Mucosa of descending colon (tissue), 3 donors: ENCODE measurements at regions not wholly inside any gene's neighbourhood (a gene's known extent, or its start where the extent isn't known, plus 50 kb on each side); places are given as distances from the start of the nearest gene placed in this dataset.
"Not testable (repeated sequence)": the region's sequence is repeated elsewhere in the genome, so short reads cannot be mapped to it uniquely, and the experiment has no call there.

ENCODE experiments used
- ATAC-seq: fragments of 200-7000 bp; cut with Tn5 transposase; one replicate; pipeline ENCODE4 v1.9.1; 2020; ENCODE audit warnings: mild to moderate bottlenecking, moderate library complexity
- DNase-seq, 3 donors: peaks; one replicate each; pipeline ENCODE4 v3.0.0-alpha.2; 2020
- H3K36me3 ChIP-seq: fragments of 200-600 bp; one replicate; pipeline ENCODE4 v1.8.0; 2021; ENCODE audit warnings: low read depth, mild to moderate bottlenecking
- H3K4me1 ChIP-seq: fragments of 200-600 bp; one replicate; pipeline ENCODE4 v1.8.0; 2021; ENCODE audit warnings: low read depth, mild to moderate bottlenecking
- H3K4me3 ChIP-seq: fragments of 200-600 bp; one replicate; pipeline ENCODE4 v1.8.0; 2021; ENCODE audit warnings: mild to moderate bottlenecking
- H3K9me3 ChIP-seq: fragments of 200-600 bp; one replicate; pipeline ENCODE4 v1.8.0; 2021; ENCODE audit warnings: mild to moderate bottlenecking
- CTCF ChIP-seq: fragments of 200-600 bp; IDR thresholded peaks from one replicate; pipeline ENCODE4 v1.8.0; 2022; ENCODE audit warnings: antibody characterized with exemption, mild to moderate bottlenecking
- intact Hi-C, 2 donors: fragments of 100-400 bp; cut with DNase I in 1 of 2; cut with micrococcal nuclease in 1 of 2; formaldehyde crosslinking; loops; one replicate each; pipeline versions ENCODE4 v1.11.0 to v1.11.1; 2022; cut with DNase I, micrococcal nuclease
- donor health status: DM: no; HTN: no; CAD: no; lungs with moderate emphysema.
- donor health status: DM: no; HTN: no; CAD: no.
- donor health status: DM: no; HTN: yes; CAD: no.

DNA sequence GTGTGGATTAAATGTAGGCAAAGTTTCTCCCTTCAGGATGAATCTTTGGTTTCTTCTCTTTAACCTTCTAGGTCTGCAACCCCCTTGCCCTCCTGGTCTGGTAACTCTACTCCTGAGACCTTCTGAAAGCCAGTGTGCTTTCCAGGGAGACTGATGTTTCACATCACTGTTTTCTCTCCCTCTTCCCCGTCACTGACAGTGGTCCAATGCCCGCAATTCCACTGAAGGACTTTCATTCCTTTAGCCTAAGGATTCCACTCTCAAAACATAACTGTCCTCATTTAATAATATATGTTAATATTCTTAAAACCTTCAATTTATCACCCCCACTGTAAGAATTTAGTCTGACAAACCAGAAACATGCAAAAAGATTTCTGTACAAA, 101.5 kb upstream of the CPNE4 start:
- intact Hi-C loops, result no loop called here
- H3K4me3 ChIP-seq, result no peak overlapping the region
- ATAC-seq (no peak), DNase-seq (no peak)
- no peaks in the 10 kb centered on the region for H3K4me1 ChIP-seq
- no peaks in the 10 kb centered on the region for H3K36me3 ChIP-seq
- TF ChIP-seq CTCF, result no peak
- H3K9me3 ChIP-seq, result no peaks in the 10 kb centered on the region

DNA sequence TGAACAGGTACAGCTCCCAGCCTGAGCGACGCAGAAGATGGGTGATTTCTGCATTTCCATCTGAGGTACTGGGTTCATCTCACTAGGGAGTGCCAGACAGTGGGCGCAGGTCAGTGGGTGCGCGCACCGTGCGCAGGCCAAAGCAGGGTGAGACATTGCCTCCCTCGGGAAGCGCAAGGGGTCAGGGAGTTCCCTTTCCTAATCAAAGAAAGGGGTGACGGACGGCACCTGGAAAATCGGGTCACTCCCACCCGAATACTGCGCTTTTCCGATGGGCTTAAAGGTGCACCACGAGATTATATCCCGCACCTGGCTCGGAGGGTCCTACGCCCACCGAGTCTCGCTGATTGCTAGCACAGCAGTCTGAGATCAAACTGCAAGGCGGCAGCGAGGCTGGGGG, 102.1 kb upstream of the CPNE4 start:
- H3K36me3 ChIP-seq, H3K4me1 ChIP-seq, intact Hi-C loops, ATAC-seq, DNase-seq, H3K4me3 ChIP-seq, H3K9me3 ChIP-seq: not testable (repeated sequence)

- DNase-seq (no peak), ATAC-seq (no peak)
- Histone ChIP-seq H3K4me3 (no peak overlapping the region), H3K4me1 (no peaks in the 10 kb centered on the region), H3K36me3 (no peaks in the 10 kb centered on the region), H3K9me3 (no peaks in the 10 kb centered on the region)
- intact Hi-C loops, result no loop called here
- no peak for TF ChIP-seq CTCF
These were observed 111.0 kb upstream of the CPNE4 start for GRCh38 chr3:132145833-132146232.

DNA sequence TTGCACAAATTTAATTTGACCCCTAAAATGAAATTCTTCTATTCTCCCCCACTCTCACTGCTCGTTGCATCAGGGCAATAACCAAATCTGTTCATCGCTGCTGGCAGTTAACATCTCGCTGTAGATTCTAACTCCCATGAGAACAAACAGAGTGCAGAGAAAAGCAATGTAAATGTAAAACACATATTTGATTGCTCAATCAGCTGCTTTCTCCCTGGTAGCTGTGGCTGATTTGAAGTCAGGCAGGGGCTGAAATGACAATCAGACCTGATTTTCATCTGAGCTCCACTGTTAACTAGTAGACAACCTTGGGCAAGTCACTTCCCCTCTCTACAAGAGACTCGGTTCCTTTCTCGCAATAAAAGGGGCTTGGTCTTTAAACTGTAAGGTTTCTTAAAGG, 119.8 kb upstream of the CPNE4 start:
- Histone ChIP-seq H3K4me1 (no peaks in the 10 kb centered on the region), H3K36me3 (no peaks in the 10 kb centered on the region), H3K9me3 (no peaks in the 10 kb centered on the region), H3K4me3 (no peak overlapping the region)
- no peak for TF ChIP-seq CTCF
- DNase-seq, result no peak
- ATAC-seq, result no peak
- intact Hi-C loops, result no loop called here

GRCh38 chr3:132159145-132159544, 124.3 kb upstream of the CPNE4 start:
- H3K4me1 ChIP-seq, result no peaks in the 10 kb centered on the region
- ATAC-seq (no peak), DNase-seq (no peak)
- H3K4me3 ChIP-seq, result no peak overlapping the region
- TF ChIP-seq CTCF, result no peak
- no peaks in the 10 kb centered on the region for H3K36me3 ChIP-seq
- intact Hi-C loops, result no loop called here
- no peaks in the 10 kb centered on the region for H3K9me3 ChIP-seq

- no peak for TF ChIP-seq CTCF
- intact Hi-C loops, result no loop called here
- H3K4me1 ChIP-seq, result no peaks in the 10 kb centered on the region
- ATAC-seq, result no peak
- no peaks in the 10 kb centered on the region for H3K9me3 ChIP-seq
- DNase-seq, result no peak
- no peak overlapping the region for H3K4me3 ChIP-seq
- H3K36me3 ChIP-seq, result no peaks in the 10 kb centered on the region
These were observed 125.4 kb upstream of the CPNE4 start for GRCh38 chr3:132160198-132160597.
